HepG2 (cell line): ENCODE measurements at regions not wholly inside any gene's neighbourhood (a gene's known extent, or its start where the extent isn't known, plus 50 kb on each side); places are given as distances from the start of the nearest gene placed in this dataset.
"Not testable (repeated sequence)": the region's sequence is repeated elsewhere in the genome, so short reads cannot be mapped to it uniquely, and the experiment has no call there.

Experiments used
- ATAC-seq: fragments of 200-7000 bp; cut with Tn5 transposase; 3 replicates; pipeline ENCODE4 v1.9.1; 2020; ENCODE audit warnings: mild to moderate bottlenecking, moderate library complexity
- BruUV-seq: library from RNA; stranded (reverse); fragments of 400-500 nt; replicated peaks from 2 replicates; lab custom pipeline; 2021; lab: Mats Ljungman, UMichigan
- CTCF ChIA-PET: fragments of 300-600 bp; formaldehyde crosslinking; extraction: SDS; loops from one replicate; lab custom pipeline; 2021; ENCODE audit warnings: low total read pairs, inconsistent platforms, low intra/inter-chr PET ratio; lab: Yijun Ruan, JAX
- POLR2A ChIA-PET: fragments of 350-600 bp; sonication (Branson Sonifier 250); formaldehyde crosslinking; loops from one replicate; lab custom pipeline; 2020; ENCODE audit warnings: antibody characterized with exemption, inconsistent platforms; lab: Yijun Ruan, JAX
- DNase-seq: peaks from one replicate; pipeline ENCODE4 v3.0.0-alpha.2; 2015; ENCODE audit warnings: low spot score
- FAIRE-seq: peaks from 3 replicates; lab custom pipeline; 2011; peaks lifted over from hg19 to GRCh38; lab: Jason Lieb, UNC
- H2AFZ ChIP-seq: one replicate; pipeline ENCODE4 v1.6.1; 2011; ENCODE audit warnings: low read length, inconsistent platforms
- H3K27ac ChIP-seq: fragments of 300-600 bp; 3 replicates; pipeline ENCODE4 v1.8.0; 2011; ENCODE audit warnings: mixed run types, mild to moderate bottlenecking, mixed read lengths, low read length, inconsistent platforms; ENCODE audit not compliant: insufficient read depth; ENCODE audit errors: extremely low read length
- H3K27me3 ChIP-seq, 2 experiments: fragments of 200-600 bp in 1 of 2; 2 replicates in 1 of 2; 3 replicates in 1 of 2; pipeline versions ENCODE4 v1.6.0 to v1.8.0; 2011; ENCODE audit warnings: low read length in 2 of 2, mild to moderate bottlenecking in 2 of 2, moderate library complexity in 2 of 2, inconsistent platforms in 1 of 2; ENCODE audit not compliant: insufficient read depth in 2 of 2, control insufficient read depth in 1 of 2
- H3K36me3 ChIP-seq, 2 experiments: fragments of 200-600 bp in 1 of 2; replicated peaks in 1 of 2; 2 replicates in 1 of 2; 3 replicates in 1 of 2; pipeline versions ENCODE4 v1.5.1 to v1.8.0; 2011; ENCODE audit warnings: low read length in 2 of 2, inconsistent platforms in 1 of 2; ENCODE audit not compliant: insufficient read depth in 2 of 2, control insufficient read depth in 1 of 2
- H3K4me1 ChIP-seq: 2 replicates; pipeline ENCODE4 v1.5.1; 2012; ENCODE audit warnings: low read length, inconsistent platforms; ENCODE audit not compliant: insufficient read depth
- H3K4me2 ChIP-seq: 2 replicates; pipeline ENCODE4 v1.6.0; 2011; ENCODE audit warnings: low read depth, low read length, inconsistent platforms
- H3K4me3 ChIP-seq, 3 experiments: fragments of 200-600 bp in 1 of 3; sonication (generic), shearing (Covaris generic) in 1 of 3; replicated peaks in 1 of 3; 2 replicates each; pipeline ENCODE4 v1.5.1; 2011 to 2016; ENCODE audit warnings: low read length in 3 of 3, inconsistent platforms in 2 of 3, low read depth in 2 of 3, mild to moderate bottlenecking in 2 of 3, control low read depth in 1 of 3, mixed read lengths in 1 of 3; ENCODE audit not compliant: insufficient read depth in 1 of 3
- H3K79me2 ChIP-seq: one replicate; pipeline ENCODE4 v1.6.1; 2011; ENCODE audit warnings: low read length, inconsistent platforms; ENCODE audit not compliant: insufficient read depth
- H3K9ac ChIP-seq: 2 replicates; pipeline ENCODE4 v1.6.0; 2011; ENCODE audit warnings: mild to moderate bottlenecking, low read depth, low read length, inconsistent platforms; ENCODE audit not compliant: insufficient read depth
- H3K9me3 ChIP-seq: 2 replicates; pipeline ENCODE4 v1.5.1; 2012; ENCODE audit warnings: mild to moderate bottlenecking, low read length
- H4K20me1 ChIP-seq: 2 replicates; pipeline ENCODE4 v1.6.0; 2011; ENCODE audit warnings: inconsistent platforms, mild to moderate bottlenecking, low read length, moderate library complexity; ENCODE audit not compliant: insufficient read depth
- ARHGAP35 ChIP-seq: sonication (generic); formaldehyde crosslinking; IDR thresholded peaks from 2 replicates; pipeline ENCODE4 v1.9.0; 2022; ENCODE audit warnings: mild to moderate bottlenecking, inconsistent platforms, moderate library complexity, missing genetic modification reagents, borderline replicate concordance
- LCORL ChIP-seq, 2 experiments: fragments of 450-650 bp in 1 of 2; sonication (generic) in 1 of 2; formaldehyde crosslinking in 1 of 2; IDR thresholded peaks; 2 replicates each; pipeline versions ENCODE4 v1.5.0 to v1.6.1; 2017 to 2020; ENCODE audit warnings: antibody characterized with exemption in 1 of 2, missing genetic modification reagents in 1 of 2
- NPAS2 ChIP-seq: sonication (generic); formaldehyde crosslinking; IDR thresholded peaks from 2 replicates; pipeline ENCODE4 v1.8.0; 2022; ENCODE audit warnings: mild to moderate bottlenecking, missing genetic modification reagents, borderline replicate concordance
- SAP130 ChIP-seq: IDR thresholded peaks from 2 replicates; pipeline ENCODE4 v1.6.1; 2016; ENCODE audit warnings: low read depth
- TAF15 ChIP-seq: fragments of 200-400 bp; formaldehyde crosslinking; IDR thresholded peaks from one replicate; pipeline ENCODE4 v1.6.1; 2018; ENCODE audit warnings: mild to moderate bottlenecking, low read depth, low read length; ENCODE audit not compliant: poor library complexity, severe bottlenecking
- ZNF3 ChIP-seq: IDR thresholded peaks from 2 replicates; pipeline ENCODE4 v1.7.0; 2017; ENCODE audit warnings: inconsistent platforms
- ZSCAN29 ChIP-seq: sonication (generic); formaldehyde crosslinking; conservative IDR thresholded peaks from 2 replicates; pipeline ENCODE4 v1.4.0; 2020; ENCODE audit warnings: mild to moderate bottlenecking, missing genetic modification reagents
- WGBS: methylation state at CpG from one replicate; pipeline ENCODE4 v1.1.6; 2017; ENCODE audit warnings: low lambda C conversion rate; 5-methylcytosine and 5-hydroxymethylcytosine counted together
- in situ Hi-C: cut with HindIII; loops from 2 replicates; pipeline ENCODE4 v1.10.0; 2017; ENCODE audit warnings: low pct_unique_long_range_greater_than_20kb; ENCODE audit not compliant: extremely low pct_ligation_motif_present
- intact Hi-C: fragments of 100-400 bp; cut with micrococcal nuclease; formaldehyde crosslinking; loops from one replicate; pipeline ENCODE4 v1.10.0; 2022; ENCODE audit not compliant: unreplicated experiment

GRCh38 chr19:29875931-29876330 is 64.1 kb downstream of the CCNE1 start:
- H4K20me1 ChIP-seq: no peaks in the 10 kb centered on the region
- no TSS peak for BruUV-seq
- H3K4me3 ChIP-seq: no peak overlapping the region
- ATAC-seq (no peak), FAIRE-seq (no peak), DNase-seq (no peak)
- ChIA-PET POLR2A (no interaction called here), CTCF (no interaction called here)
- no peak overlapping the region for H3K9ac ChIP-seq
- H3K9me3 ChIP-seq: no peaks in the 10 kb centered on the region
- H2AFZ ChIP-seq: no peak overlapping the region
- no peak overlapping the region for H3K4me2 ChIP-seq
- H3K4me1 ChIP-seq: peaks cover 26% of the 10 kb centered on the region
- in situ Hi-C loops: no loop called here
- intact Hi-C loops: no loop called here
- H3K79me2 ChIP-seq: no peaks in the 10 kb centered on the region
- WGBS: 8% methylated on average over 4 of the region's 7 CpGs
- H3K36me3 ChIP-seq: no peaks in the 10 kb centered on the region
- peaks cover 3 to 31% of the 10 kb centered on the region in 2 experiments; a peak in 3 of 5 replicates for H3K27me3 ChIP-seq
- no peak overlapping the region for H3K27ac ChIP-seq
- TF ChIP-seq ZSCAN29: no peak
- TF ChIP-seq TAF15: no peak
- TF ChIP-seq LCORL (IDR thresholded peaks at IDR 0.05): no peak
- TF ChIP-seq LCORL (CRISPR knock-in tag; IDR thresholded peaks at IDR 0.05): no peak
- TF ChIP-seq NPAS2 (CRISPR knock-in tag): no peak
- TF ChIP-seq, all 625 proteins: peak for 0

DNA sequence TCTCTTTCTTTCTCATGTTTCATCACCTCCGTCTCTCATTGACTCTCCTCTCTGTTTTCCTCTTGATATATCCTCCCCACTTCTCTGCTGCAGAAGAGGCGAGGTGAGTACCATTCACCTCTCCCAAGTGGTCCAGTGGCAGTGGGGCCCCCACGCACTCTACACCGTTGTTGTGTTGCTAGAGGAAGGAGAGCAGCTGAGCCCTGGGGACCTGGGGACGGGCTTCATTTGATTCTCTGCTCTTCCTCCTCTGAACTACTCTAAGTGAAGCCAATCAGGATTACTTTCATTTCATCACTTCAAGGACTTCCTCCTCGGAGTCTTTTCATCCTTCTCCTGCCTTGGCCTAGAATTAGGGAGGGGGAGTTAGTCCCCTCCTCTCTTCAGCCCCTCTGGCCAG is 64.6 kb downstream of the CCNE1 start:
- H3K4me2 ChIP-seq: no peak overlapping the region
- H3K9me3 ChIP-seq: no peaks in the 10 kb centered on the region
- no peak overlapping the region for H3K4me3 ChIP-seq
- peaks cover 3 to 36% of the 10 kb centered on the region in 2 experiments; a peak in 3 of 5 replicates for H3K27me3 ChIP-seq
- in situ Hi-C loops: no loop called here
- ChIA-PET CTCF (no interaction called here), POLR2A (no interaction called here)
- DNase-seq: no peak
- H3K36me3 ChIP-seq: no peaks in the 10 kb centered on the region
- WGBS: under 1% methylated on average over 6 of the region's 6 CpGs
- TF ChIP-seq ARHGAP35: no peak
- no peak for TF ChIP-seq SAP130 (CRISPR knock-in tag)
- TF ChIP-seq ZNF3 (CRISPR knock-in tag): no peak
- no peak overlapping the region for H3K9ac ChIP-seq
- peaks cover 21% of the 10 kb centered on the region for H3K4me1 ChIP-seq
- no peak overlapping the region for H3K27ac ChIP-seq
- intact Hi-C loops: no loop called here
- H4K20me1 ChIP-seq: no peaks in the 10 kb centered on the region
- ATAC-seq: no peak
- no TSS peak for BruUV-seq
- no peaks in the 10 kb centered on the region for H3K79me2 ChIP-seq
- H2AFZ ChIP-seq: no peak overlapping the region
- FAIRE-seq: no peak

DNA sequence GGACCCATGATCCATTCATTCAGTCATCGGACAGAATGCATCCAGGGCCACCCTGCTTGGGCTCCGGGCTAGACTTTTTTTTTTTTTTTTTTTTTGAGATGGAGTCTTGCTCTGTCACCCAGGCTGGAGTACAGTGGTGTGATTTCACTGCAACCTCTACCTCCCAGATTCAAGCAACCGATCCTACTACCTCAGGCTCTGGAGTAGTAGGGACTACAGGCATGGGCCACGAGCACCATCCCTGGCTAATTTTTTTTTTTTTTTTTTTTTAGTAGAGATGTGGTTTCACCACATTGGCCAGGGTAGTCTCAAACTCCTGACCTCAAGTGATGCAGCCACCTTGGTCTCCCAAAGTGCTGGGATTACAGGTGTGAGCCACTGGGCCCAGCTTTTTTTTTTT is 65.1 kb downstream of the CCNE1 start:
- WGBS: 17% methylated on average over 4 of the region's 4 CpGs
- POLR2A ChIA-PET, intact Hi-C loops: not testable (repeated sequence)

More for the DNA sequence above, 65.1 kb downstream of the CCNE1 start:
- H3K4me2 ChIP-seq, CTCF ChIA-PET, H3K4me3 ChIP-seq, H2AFZ ChIP-seq, H3K27ac ChIP-seq, H3K36me3 ChIP-seq, H3K9me3 ChIP-seq, H3K79me2 ChIP-seq, in situ Hi-C loops, H4K20me1 ChIP-seq, DNase-seq, ATAC-seq, BruUV-seq, H3K9ac ChIP-seq, FAIRE-seq: not testable (repeated sequence)
- peaks cover 16% of the 10 kb centered on the region for H3K4me1 ChIP-seq
- H3K27me3 ChIP-seq: peaks cover 3 to 38% of the 10 kb centered on the region in 2 experiments; a peak in 3 of 5 replicates
